ENCODE measurements at regions not wholly inside any gene's neighbourhood (a gene's known extent, or its start where the extent isn't known, plus 50 kb on each side); places are given as distances from the start of the nearest gene placed in this dataset.

DNA sequence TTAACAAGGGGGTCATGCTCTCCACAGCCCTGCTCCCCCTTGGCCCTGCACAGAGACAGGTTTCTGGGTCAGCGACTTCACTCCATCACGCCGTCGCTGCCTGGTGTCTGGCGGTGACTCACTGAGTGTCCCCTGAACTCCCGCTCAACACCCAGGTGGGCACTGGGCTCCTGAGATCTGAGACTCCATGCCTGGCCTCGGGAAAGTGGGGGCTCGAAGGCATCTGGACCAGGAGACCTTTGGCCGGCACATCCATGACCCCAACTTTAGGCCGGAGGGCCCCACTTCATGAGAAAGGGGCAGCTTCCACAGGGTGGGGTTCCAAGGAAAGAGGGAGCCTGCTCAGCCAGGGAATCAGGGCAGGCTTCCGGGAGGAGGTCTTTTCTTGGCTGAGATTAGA lies 79.3 kb upstream of the PRR5 start:
- TF ChIP-seq EP300 (IDR thresholded peaks at IDR 0.05): no peak
- TF ChIP-seq, protein P1, sequence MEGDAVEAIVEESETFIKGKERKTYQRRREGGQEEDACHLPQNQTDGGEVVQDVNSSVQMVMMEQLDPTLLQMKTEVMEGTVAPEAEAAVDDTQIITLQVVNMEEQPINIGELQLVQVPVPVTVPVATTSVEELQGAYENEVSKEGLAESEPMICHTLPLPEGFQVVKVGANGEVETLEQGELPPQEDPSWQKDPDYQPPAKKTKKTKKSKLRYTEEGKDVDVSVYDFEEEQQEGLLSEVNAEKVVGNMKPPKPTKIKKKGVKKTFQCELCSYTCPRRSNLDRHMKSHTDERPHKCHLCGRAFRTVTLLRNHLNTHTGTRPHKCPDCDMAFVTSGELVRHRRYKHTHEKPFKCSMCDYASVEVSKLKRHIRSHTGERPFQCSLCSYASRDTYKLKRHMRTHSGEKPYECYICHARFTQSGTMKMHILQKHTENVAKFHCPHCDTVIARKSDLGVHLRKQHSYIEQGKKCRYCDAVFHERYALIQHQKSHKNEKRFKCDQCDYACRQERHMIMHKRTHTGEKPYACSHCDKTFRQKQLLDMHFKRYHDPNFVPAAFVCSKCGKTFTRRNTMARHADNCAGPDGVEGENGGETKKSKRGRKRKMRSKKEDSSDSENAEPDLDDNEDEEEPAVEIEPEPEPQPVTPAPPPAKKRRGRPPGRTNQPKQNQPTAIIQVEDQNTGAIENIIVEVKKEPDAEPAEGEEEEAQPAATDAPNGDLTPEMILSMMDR (IDR thresholded peaks at IDR 0.05): no peak
